ENCODE measurements at regions not wholly inside any gene's neighbourhood (a gene's known extent, or its start where the extent isn't known, plus 50 kb on each side); places are given as distances from the start of the nearest gene placed in this dataset.

GRCh38 chr7:21029006-21029405 lies 242.3 kb upstream of the SP8 start:
- DNase-seq (ENCODE audit: low read depth in 3 of 3), result no peak

- DNase-seq (ENCODE audit: low read depth in 3 of 3), result no peak
Measured at GRCh38 chr7:21030237-21030871, 243.7 kb upstream of the SP8 start.

- no peak for DNase-seq (ENCODE audit: low read depth in 3 of 3)
Measured at GRCh38 chr7:21041252-21041651, 254.6 kb upstream of the SP8 start.

GRCh38 chr7:21041666-21042065 lies 255.0 kb upstream of the SP8 start:
- DNase-seq (ENCODE audit: low read depth in 3 of 3), result no peak

- DNase-seq (ENCODE audit: low read depth in 3 of 3), result no peak
Measured at GRCh38 chr7:21044384-21044783, 257.7 kb upstream of the SP8 start.

- DNase-seq (ENCODE audit: low read depth in 3 of 3), result no peak
Measured at GRCh38 chr7:21044913-21045568, 258.4 kb upstream of the SP8 start.

- DNase-seq (ENCODE audit: low read depth in 3 of 3), result no peak
Measured at GRCh38 chr7:21051865-21052264, 265.2 kb upstream of the SP8 start.

GRCh38 chr7:21054427-21055112 lies 267.9 kb upstream of the SP8 start:
- no peak for DNase-seq (ENCODE audit: low read depth in 3 of 3)

GRCh38 chr7:21059069-21059468 lies 272.4 kb upstream of the SP8 start:
- no peak for DNase-seq (ENCODE audit: low read depth in 3 of 3)

GRCh38 chr7:21063106-21063505 lies 276.4 kb upstream of the SP8 start:
- no peak for DNase-seq (ENCODE audit: low read depth in 3 of 3)

- no peak for DNase-seq (ENCODE audit: low read depth in 3 of 3)
Measured at GRCh38 chr7:21064698-21065648, 278.3 kb upstream of the SP8 start.

- no peak for DNase-seq (ENCODE audit: low read depth in 3 of 3)
Measured at GRCh38 chr7:21066221-21066620, 279.5 kb upstream of the SP8 start.

GRCh38 chr7:21067216-21067615 lies 280.5 kb upstream of the SP8 start:
- DNase-seq (ENCODE audit: low read depth in 3 of 3), result no peak

GRCh38 chr7:21070571-21071090 lies 283.9 kb upstream of the SP8 start:
- DNase-seq (ENCODE audit: low read depth in 3 of 3), result no peak

- no peak for DNase-seq (ENCODE audit: low read depth in 3 of 3)
Measured at GRCh38 chr7:21071561-21072501, 285.1 kb upstream of the SP8 start.

GRCh38 chr7:21076054-21076453 lies 289.4 kb upstream of the SP8 start:
- no peak for DNase-seq (ENCODE audit: low read depth in 3 of 3)

GRCh38 chr7:21076574-21076973 lies 289.9 kb upstream of the SP8 start:
- no peak for DNase-seq (ENCODE audit: low read depth in 3 of 3)

- DNase-seq (ENCODE audit: low read depth in 3 of 3), result no peak
Measured at GRCh38 chr7:21077602-21078001, 290.9 kb upstream of the SP8 start.

GRCh38 chr7:21084286-21084685 lies 297.6 kb upstream of the SP8 start:
- no peak for DNase-seq (ENCODE audit: low read depth in 3 of 3)

- no peak for DNase-seq (ENCODE audit: low read depth in 3 of 3)
Measured at GRCh38 chr7:21086688-21087087, 300.0 kb upstream of the SP8 start.

- no peak for DNase-seq (ENCODE audit: low read depth in 3 of 3)
Measured at GRCh38 chr7:21089653-21090052, 303.0 kb upstream of the SP8 start.
